Esophagus muscularis mucosa (tissue), 4 donors: ENCODE measurements at regions not wholly inside any gene's neighbourhood (a gene's known extent, or its start where the extent isn't known, plus 50 kb on each side); places are given as distances from the start of the nearest gene placed in this dataset.

Source experiments
- DNase-seq: peaks from one replicate; pipeline ENCODE4 v3.0.0-alpha.2; 2017; ENCODE audit errors: extremely low spot score
- H3K27ac ChIP-seq, 4 donors: fragments of 200-600 bp; sonication (generic); replicated peaks in 1 of 4; 1 replicate in 3 of 4; 2 replicates in 1 of 4; pipeline ENCODE4 v1.5.1; 2016 to 2019; ENCODE audit warnings: mild to moderate bottlenecking in 1 of 4
- H3K27me3 ChIP-seq, 4 donors: fragments of 200-600 bp; sonication (generic); one replicate each; pipeline versions ENCODE4 v1.5.1 to v1.6.0; 2016 to 2019
- H3K36me3 ChIP-seq, 4 donors: fragments of 200-600 bp; sonication (generic); one replicate each; pipeline ENCODE4 v1.5.1; 2016 to 2019
- H3K4me1 ChIP-seq, 4 donors: fragments of 200-600 bp; sonication (generic); one replicate each; pipeline ENCODE4 v1.5.1; 2016 to 2019
- H3K4me3 ChIP-seq, 4 donors: fragments of 200-600 bp; sonication (generic); 1 replicate in 2 of 4; 2 replicates in 2 of 4; pipeline ENCODE4 v1.5.1; 2016 to 2019; ENCODE audit warnings: mild to moderate bottlenecking in 4 of 4, moderate library complexity in 1 of 4
- H3K9me3 ChIP-seq, 4 donors: fragments of 200-600 bp; sonication (generic); 1 replicate in 3 of 4; 2 replicates in 1 of 4; pipeline ENCODE4 v1.5.1; 2016 to 2019
- EP300 ChIP-seq: sonication (generic); formaldehyde crosslinking; IDR thresholded peaks from one replicate; pipeline ENCODE4 v1.6.1; 2017; ENCODE audit warnings: antibody characterized with exemption
- POLR2A ChIP-seq: fragments of 450-650 bp; IDR thresholded peaks from one replicate; pipeline ENCODE4 v1.6.1; 2017; ENCODE audit warnings: antibody characterized with exemption, moderate library complexity, mild to moderate bottlenecking, low read depth
- POLR2AphosphoS5 ChIP-seq, 2 donors: sonication (generic); formaldehyde crosslinking; IDR thresholded peaks; one replicate each; pipeline ENCODE4 v1.6.1; 2017; ENCODE audit warnings: antibody characterized with exemption in 2 of 2
- WGBS: methylation state at CpG from one replicate; pipeline ENCODE4 v1.1.5; 2018; 5-methylcytosine and 5-hydroxymethylcytosine counted together
- intact Hi-C: fragments of 100-400 bp; cut with DNase I; formaldehyde crosslinking; loops from one replicate; pipeline ENCODE4 v1.15.1; 2023
- TF ChIP-seq, protein P1 (sequence below), 3 experiments: fragments of 200-600 bp in 2 of 3; fragments of 450-650 bp in 1 of 3; sonication (generic) in 2 of 3; IDR thresholded peaks; one replicate each; pipeline ENCODE4 v1.5.1; 2017 to 2019; ENCODE audit warnings: antibody characterized with exemption in 3 of 3, mild to moderate bottlenecking in 2 of 3, moderate library complexity in 1 of 3

- no peaks in the 10 kb centered on the region for H3K9me3 ChIP-seq
- TF ChIP-seq EP300 (no peak), POLR2A (no peak), POLR2AphosphoS5 (IDR thresholded peaks at IDR 0.05) (no peak)
- TF ChIP-seq, protein P1, sequence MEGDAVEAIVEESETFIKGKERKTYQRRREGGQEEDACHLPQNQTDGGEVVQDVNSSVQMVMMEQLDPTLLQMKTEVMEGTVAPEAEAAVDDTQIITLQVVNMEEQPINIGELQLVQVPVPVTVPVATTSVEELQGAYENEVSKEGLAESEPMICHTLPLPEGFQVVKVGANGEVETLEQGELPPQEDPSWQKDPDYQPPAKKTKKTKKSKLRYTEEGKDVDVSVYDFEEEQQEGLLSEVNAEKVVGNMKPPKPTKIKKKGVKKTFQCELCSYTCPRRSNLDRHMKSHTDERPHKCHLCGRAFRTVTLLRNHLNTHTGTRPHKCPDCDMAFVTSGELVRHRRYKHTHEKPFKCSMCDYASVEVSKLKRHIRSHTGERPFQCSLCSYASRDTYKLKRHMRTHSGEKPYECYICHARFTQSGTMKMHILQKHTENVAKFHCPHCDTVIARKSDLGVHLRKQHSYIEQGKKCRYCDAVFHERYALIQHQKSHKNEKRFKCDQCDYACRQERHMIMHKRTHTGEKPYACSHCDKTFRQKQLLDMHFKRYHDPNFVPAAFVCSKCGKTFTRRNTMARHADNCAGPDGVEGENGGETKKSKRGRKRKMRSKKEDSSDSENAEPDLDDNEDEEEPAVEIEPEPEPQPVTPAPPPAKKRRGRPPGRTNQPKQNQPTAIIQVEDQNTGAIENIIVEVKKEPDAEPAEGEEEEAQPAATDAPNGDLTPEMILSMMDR (IDR thresholded peaks at IDR 0.05), result no peak
- peaks cover 0 to 3% (median 0%) of the 10 kb centered on the region in 4 donors for H3K27me3 ChIP-seq
- intact Hi-C loops, result no loop called here
- H3K4me3 ChIP-seq, result no peak overlapping the region
- no peak overlapping the region for H3K27ac ChIP-seq
- whole genome bisulfite sequencing, result 82% methylated on average over 1 of the region's 1 CpG
- no peaks in the 10 kb centered on the region for H3K4me1 ChIP-seq
- no peak for DNase-seq
- H3K36me3 ChIP-seq, result no peaks in the 10 kb centered on the region
Observed at GRCh38 chr20:56158489-56158888, 90.0 kb upstream of the MC3R start.

GRCh38 chr20:56160956-56161355 is 87.6 kb upstream of the MC3R start:
- intact Hi-C loops, result no loop called here
- no peak for DNase-seq
- no peaks in the 10 kb centered on the region for H3K36me3 ChIP-seq
- H3K27me3 ChIP-seq, result peaks cover 0 to 3% (median 0%) of the 10 kb centered on the region in 4 donors
- H3K9me3 ChIP-seq, result no peaks in the 10 kb centered on the region
- 73% methylated on average over 5 of the region's 6 CpGs for WGBS
- H3K4me1 ChIP-seq, result no peaks in the 10 kb centered on the region
- TF ChIP-seq POLR2A (no peak), EP300 (no peak), POLR2AphosphoS5 (IDR thresholded peaks at IDR 0.05) (no peak)
- TF ChIP-seq, protein P1 (IDR thresholded peaks at IDR 0.05), result no peak
- H3K4me3 ChIP-seq, result no peak overlapping the region
- H3K27ac ChIP-seq, result no peak overlapping the region

DNA sequence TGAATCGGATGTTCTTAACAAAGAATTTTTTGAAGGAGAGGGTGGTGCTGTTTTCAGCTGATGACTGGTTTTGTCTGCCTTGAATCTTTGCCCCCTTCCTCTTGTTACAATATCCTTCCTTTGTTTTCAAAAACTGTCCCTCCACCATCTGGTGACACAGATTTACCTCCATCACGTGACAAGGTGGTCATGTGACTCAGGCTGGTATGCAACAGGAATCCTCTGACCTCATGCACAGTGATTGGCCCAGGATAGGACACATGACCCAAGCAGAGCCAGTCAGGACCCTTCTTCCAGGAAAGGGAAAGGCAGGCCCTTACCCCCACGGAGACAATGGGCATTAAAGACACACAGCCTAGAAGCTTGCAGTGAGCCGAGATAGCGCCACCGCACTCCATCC is 84.7 kb upstream of the MC3R start:
- Histone ChIP-seq H3K4me1 (no peaks in the 10 kb centered on the region), H3K36me3 (no peaks in the 10 kb centered on the region), H3K4me3 (no peak overlapping the region), H3K27me3 (peaks cover 0 to 3% (median 0%) of the 10 kb centered on the region in 4 donors), H3K27ac (no peak overlapping the region), H3K9me3 (no peaks in the 10 kb centered on the region)
- intact Hi-C loops, result no loop called here
- no peak for TF ChIP-seq POLR2A
- no peak for TF ChIP-seq EP300
- TF ChIP-seq, protein P1 (IDR thresholded peaks at IDR 0.05), result no peak
- TF ChIP-seq POLR2AphosphoS5 (IDR thresholded peaks at IDR 0.05), result no peak
- WGBS, result 74% methylated on average over 6 of the region's 6 CpGs
- DNase-seq, result no peak

DNA sequence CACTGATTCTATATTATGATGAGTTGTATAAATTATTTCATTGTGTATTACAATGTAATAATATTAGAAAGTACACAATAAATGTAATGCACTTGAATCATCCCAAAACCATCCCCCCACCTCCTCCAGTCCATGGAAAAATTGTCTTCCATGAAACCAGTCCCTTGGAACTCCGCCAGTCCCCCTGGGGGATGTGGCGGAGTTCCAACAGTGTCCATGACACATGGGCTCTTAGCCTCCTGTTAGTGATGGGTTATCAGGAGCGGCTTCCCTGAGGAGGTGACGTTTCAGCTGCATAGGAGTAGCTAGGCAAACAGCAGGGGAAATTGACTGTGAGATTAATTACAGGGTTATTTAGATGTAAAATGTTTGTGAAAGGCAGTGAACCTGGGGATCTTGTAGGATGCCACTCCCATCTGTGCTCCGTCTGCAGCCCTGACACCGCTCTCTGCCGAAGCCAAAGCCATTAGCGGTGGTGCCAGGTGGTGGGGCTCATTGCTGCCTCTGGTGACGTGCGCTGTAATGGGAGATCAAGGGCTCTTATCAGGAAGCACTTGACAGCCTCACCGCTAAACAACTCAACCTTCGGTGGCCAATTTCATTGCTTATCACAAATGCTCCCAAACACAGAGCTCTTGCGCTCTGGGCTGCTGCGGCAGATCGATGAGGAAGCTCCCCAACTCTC is 81.6 kb upstream of the MC3R start:
- Histone ChIP-seq H3K27me3 (no peaks in the 10 kb centered on the region), H3K4me3 (no peak overlapping the region), H3K9me3 (no peaks in the 10 kb centered on the region), H3K36me3 (no peaks in the 10 kb centered on the region), H3K4me1 (no peaks in the 10 kb centered on the region), H3K27ac (no peak overlapping the region)
- DNase-seq, result no peak
- TF ChIP-seq POLR2AphosphoS5 (IDR thresholded peaks at IDR 0.05) (no peak), POLR2A (no peak)
- TF ChIP-seq, protein P1 (IDR thresholded peaks at IDR 0.05), result no peak
- 84% methylated on average over 15 of the region's 15 CpGs for WGBS
- intact Hi-C loops, result no loop called here
